ENCODE measurements at regions not wholly inside any gene's neighbourhood (a gene's known extent, or its start where the extent isn't known, plus 50 kb on each side); places are given as distances from the start of the nearest gene placed in this dataset.

DNA sequence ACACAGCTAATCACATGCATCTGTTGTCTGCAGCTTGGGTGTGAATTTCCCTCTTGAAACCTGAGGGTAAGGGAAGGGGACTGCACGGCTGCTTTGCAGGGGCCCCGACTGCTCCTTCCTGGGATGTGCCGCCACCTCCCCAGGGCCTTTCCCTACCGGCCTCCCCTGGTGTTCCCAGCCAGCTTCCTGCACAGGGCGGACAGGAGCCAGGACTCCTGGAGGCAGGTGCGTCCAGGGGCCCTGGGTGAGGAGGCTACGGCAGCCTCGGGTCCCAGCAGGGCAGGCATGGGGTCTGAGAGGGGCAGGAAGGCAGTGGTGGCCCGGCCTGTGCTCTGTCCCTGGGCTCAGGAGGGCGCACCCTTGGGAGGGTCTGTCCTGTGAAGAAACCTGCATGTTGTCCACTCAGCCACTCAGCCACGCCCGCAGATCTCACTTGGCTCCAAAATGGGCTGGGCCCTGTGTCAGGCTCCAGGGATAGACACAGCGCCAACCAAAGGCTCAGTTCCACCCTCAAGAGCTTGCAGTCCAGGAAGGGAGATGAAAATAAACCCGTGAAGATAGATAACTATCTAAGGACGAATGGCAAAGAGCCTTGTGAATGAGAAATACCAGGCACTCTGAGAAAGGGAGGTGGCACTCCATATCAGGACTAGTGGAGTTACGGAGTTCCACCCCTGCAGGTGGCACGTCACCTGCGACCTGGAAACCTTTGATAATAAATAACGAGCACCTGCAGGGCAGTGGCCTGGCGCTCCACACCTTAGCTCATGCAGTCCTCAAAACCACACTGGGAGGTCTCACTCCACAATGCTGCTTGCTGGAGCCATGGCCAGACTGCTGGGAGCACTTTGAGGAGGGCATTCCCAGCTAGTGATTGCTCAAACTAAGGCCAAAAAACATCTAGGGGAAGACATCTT is 427.4 kb downstream of the AACS start:
- H3K4me1 ChIP-seq (ENCODE audit: insufficient read depth, low read length): no peaks in the 10 kb centered on the region
- no peak for TF ChIP-seq CTCF (IDR thresholded peaks at IDR 0.05; ENCODE audit: extremely low read depth, low read depth, low read length)
- H2AFZ ChIP-seq (ENCODE audit: low read length): no peak overlapping the region
- H3K79me2 ChIP-seq (ENCODE audit: insufficient read depth, low read length): no peaks in the 10 kb centered on the region
- H3K9me3 ChIP-seq (ENCODE audit: low read depth, low read length): no peaks in the 10 kb centered on the region
- H3K27me3 ChIP-seq (ENCODE audit: insufficient read depth, low read length): no peaks in the 10 kb centered on the region
- no peaks in the 10 kb centered on the region for H3K36me3 ChIP-seq (ENCODE audit: insufficient read depth, low read length)
- no peak for DNase-seq (ENCODE audit: insufficient read length, low spot score, missing footprints)
- no peak overlapping the region for H3K4me2 ChIP-seq (ENCODE audit: insufficient read depth, low read length)
- H3K4me3 ChIP-seq (ENCODE audit: insufficient read depth, low read length): no peak overlapping the region
- no peaks in the 10 kb centered on the region for H4K20me1 ChIP-seq (ENCODE audit: insufficient read depth, low read length)
- H3K27ac ChIP-seq (ENCODE audit: low read depth, low read length): no peak overlapping the region

- H3K4me1 ChIP-seq (ENCODE audit: insufficient read depth, low read length): no peaks in the 10 kb centered on the region
- no peak overlapping the region for H3K4me2 ChIP-seq (ENCODE audit: insufficient read depth, low read length)
- H3K27me3 ChIP-seq (ENCODE audit: insufficient read depth, low read length): no peaks in the 10 kb centered on the region
- TF ChIP-seq CTCF (IDR thresholded peaks at IDR 0.05; ENCODE audit: extremely low read depth, low read depth, low read length): no peak
- H4K20me1 ChIP-seq (ENCODE audit: insufficient read depth, low read length): no peaks in the 10 kb centered on the region
- no peak overlapping the region for H3K27ac ChIP-seq (ENCODE audit: low read depth, low read length)
- H3K4me3 ChIP-seq (ENCODE audit: insufficient read depth, low read length): no peak overlapping the region
- no peaks in the 10 kb centered on the region for H3K9me3 ChIP-seq (ENCODE audit: low read depth, low read length)
- DNase-seq (ENCODE audit: insufficient read length, low spot score, missing footprints): no peak
- no peaks in the 10 kb centered on the region for H3K36me3 ChIP-seq (ENCODE audit: insufficient read depth, low read length)
- no peak overlapping the region for H2AFZ ChIP-seq (ENCODE audit: low read length)
- no peaks in the 10 kb centered on the region for H3K79me2 ChIP-seq (ENCODE audit: insufficient read depth, low read length)
Measured at GRCh38 chr12:125493704-125494308, 428.6 kb downstream of the AACS start.

- Histone ChIP-seq H3K4me2 (ENCODE audit: insufficient read depth, low read length) (no peak overlapping the region), H4K20me1 (ENCODE audit: insufficient read depth, low read length) (no peaks in the 10 kb centered on the region), H3K79me2 (ENCODE audit: insufficient read depth, low read length) (no peaks in the 10 kb centered on the region), H3K4me3 (ENCODE audit: insufficient read depth, low read length) (no peak overlapping the region), H2AFZ (ENCODE audit: low read length) (no peak overlapping the region), H3K27ac (ENCODE audit: low read depth, low read length) (no peak overlapping the region), H3K4me1 (ENCODE audit: insufficient read depth, low read length) (no peaks in the 10 kb centered on the region), H3K27me3 (ENCODE audit: insufficient read depth, low read length) (no peaks in the 10 kb centered on the region), H3K36me3 (ENCODE audit: insufficient read depth, low read length) (no peaks in the 10 kb centered on the region), H3K9me3 (ENCODE audit: low read depth, low read length) (no peaks in the 10 kb centered on the region)
- DNase-seq (ENCODE audit: insufficient read length, low spot score, missing footprints): no peak
- no peak for TF ChIP-seq CTCF (IDR thresholded peaks at IDR 0.05; ENCODE audit: extremely low read depth, low read depth, low read length)
Measured at GRCh38 chr12:125503128-125503527, 437.9 kb downstream of the AACS start.

- H3K27ac ChIP-seq (ENCODE audit: low read depth, low read length): no peak overlapping the region
- no peak overlapping the region for H3K4me2 ChIP-seq (ENCODE audit: insufficient read depth, low read length)
- no peaks in the 10 kb centered on the region for H3K4me1 ChIP-seq (ENCODE audit: insufficient read depth, low read length)
- no peaks in the 10 kb centered on the region for H3K79me2 ChIP-seq (ENCODE audit: insufficient read depth, low read length)
- H3K4me3 ChIP-seq (ENCODE audit: insufficient read depth, low read length): no peak overlapping the region
- H3K36me3 ChIP-seq (ENCODE audit: insufficient read depth, low read length): no peaks in the 10 kb centered on the region
- no peaks in the 10 kb centered on the region for H3K27me3 ChIP-seq (ENCODE audit: insufficient read depth, low read length)
- no peak for TF ChIP-seq CTCF (IDR thresholded peaks at IDR 0.05; ENCODE audit: extremely low read depth, low read depth, low read length)
- no peaks in the 10 kb centered on the region for H3K9me3 ChIP-seq (ENCODE audit: low read depth, low read length)
- H2AFZ ChIP-seq (ENCODE audit: low read length): no peak overlapping the region
- DNase-seq (ENCODE audit: insufficient read length, low spot score, missing footprints): no peak
- no peaks in the 10 kb centered on the region for H4K20me1 ChIP-seq (ENCODE audit: insufficient read depth, low read length)
Measured at GRCh38 chr12:125509195-125509594, 444.0 kb downstream of the AACS start.
